GM12872 (cell line): ENCODE measurements at regions not wholly inside any gene's neighbourhood (a gene's known extent, or its start where the extent isn't known, plus 50 kb on each side); places are given as distances from the start of the nearest gene placed in this dataset.

Source experiments
- CTCF ChIP-seq: IDR thresholded peaks from 3 replicates; pipeline ENCODE4 v1.5.1; 2011; ENCODE audit warnings: low read depth, mild to moderate bottlenecking, low read length, moderate library complexity; ENCODE audit not compliant: insufficient read depth

DNA sequence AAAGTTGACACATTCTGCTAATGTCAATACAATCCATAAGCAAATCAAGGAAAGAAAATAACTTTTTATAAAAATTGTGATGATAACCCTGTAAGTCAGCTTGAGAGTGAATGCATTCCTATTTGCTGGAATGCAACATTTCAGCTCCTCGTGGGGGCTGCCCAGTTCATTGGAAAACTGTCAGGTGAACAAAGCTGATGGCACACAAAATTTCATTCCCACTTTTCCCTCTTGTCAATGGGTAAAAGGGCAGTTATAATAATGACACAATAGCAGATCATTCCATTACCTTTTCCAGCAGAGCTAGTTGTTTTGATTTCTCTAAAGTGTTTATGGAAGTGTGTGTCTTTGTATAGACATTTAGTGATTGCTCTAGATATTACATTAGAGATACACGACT is 1124.6 kb upstream of the MAP3K7 start:
- TF ChIP-seq CTCF = no peak

DNA sequence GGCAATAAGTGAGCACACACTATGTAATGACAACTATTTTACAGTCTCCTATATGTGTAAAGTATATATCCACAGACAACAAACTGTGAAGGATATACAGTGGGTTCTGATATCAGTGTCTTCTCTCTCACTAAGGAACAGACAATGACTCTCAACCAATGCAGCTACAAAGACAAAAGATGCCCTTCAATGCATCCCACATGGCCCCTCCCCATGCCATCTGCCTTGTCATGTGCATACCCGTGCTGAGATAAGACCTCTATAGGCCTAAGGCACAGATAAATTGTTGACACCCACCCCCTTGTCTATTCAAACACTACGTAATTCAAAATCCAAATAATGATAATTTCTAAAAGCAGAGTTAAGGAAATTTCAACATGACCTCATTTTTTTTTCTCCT is 1123.5 kb upstream of the MAP3K7 start:
- no peak for TF ChIP-seq CTCF

DNA sequence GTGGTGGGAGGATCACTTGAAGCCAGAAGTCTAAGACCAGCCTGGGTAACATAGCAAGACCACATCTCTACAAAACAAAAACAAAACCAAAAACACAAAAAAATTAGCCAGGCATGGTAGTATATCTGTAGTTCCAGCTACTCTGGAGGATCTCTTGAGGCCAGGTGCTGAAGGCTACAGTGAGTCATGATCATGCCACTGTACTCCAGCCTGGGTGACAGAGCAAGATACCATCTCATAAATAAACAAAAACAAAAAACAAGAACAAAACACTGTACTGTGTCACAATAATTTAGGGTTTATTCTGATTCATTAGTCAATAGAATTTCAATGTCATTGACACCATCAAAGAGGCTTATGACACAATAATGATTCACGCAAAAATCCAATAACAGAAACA is 1121.7 kb upstream of the MAP3K7 start:
- no peak for TF ChIP-seq CTCF

DNA sequence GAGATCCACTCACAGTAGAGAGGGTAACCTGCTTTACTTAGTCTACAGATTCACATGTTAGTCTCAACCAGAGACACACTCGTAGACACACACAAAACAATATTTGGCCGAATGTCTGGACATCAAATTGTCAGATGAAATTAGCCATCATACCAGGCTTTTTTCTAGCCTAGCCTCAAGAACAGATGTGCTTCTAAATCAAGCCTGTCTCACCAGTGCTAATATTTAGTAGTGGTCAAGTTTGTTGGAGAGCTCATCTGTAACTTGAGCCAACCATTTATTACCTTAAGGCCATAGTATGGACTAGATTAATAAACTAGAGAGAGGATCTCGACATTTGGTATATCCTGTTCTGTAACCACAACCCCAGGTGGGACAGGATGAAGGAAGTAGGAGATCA is 1118.8 kb upstream of the MAP3K7 start:
- TF ChIP-seq CTCF = no peak

DNA sequence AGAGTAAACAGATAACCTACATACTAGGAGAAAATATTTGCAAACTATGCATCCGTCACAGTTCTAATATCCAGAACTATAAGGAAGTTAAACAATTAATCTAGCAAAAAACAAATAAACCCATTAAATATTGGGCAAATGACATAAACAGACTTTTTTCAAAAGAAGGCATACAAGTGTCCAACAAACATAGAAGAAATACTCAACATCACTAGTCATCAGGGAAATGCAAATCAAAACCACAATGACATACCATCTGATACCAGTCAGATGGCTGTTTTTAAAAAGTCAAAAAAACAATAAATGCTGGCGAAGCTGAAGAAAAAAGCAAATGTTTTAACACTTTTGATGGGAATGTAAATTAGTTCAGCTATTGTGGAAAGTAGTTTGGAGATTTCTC is 1117.7 kb upstream of the MAP3K7 start:
- no peak for TF ChIP-seq CTCF

- no peak for TF ChIP-seq CTCF
These were observed 1110.3 kb upstream of the MAP3K7 start for GRCh38 chr6:91697010-91697695.

DNA sequence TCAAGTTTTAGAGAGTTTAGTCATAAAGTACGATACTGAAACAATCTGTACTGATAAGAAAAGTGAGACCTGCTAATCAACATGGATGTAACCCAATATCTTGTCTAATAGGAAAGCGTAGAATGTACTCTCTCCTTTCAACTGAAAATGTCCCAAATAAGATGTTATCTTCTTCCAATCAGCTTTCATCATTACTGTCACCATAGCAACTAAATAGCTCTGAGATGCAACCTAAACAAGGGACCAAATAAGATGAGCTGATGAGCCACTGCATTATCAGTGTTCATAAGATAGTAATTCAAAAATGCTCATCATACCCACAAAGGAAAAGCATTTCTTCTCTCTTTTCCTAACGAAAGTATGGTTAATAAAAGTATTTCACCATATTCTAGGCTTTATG is 1108.3 kb upstream of the MAP3K7 start:
- TF ChIP-seq CTCF = no peak
